Thymus (tissue), 11 donors: ENCODE measurements at regions not wholly inside any gene's neighbourhood (a gene's known extent, or its start where the extent isn't known, plus 50 kb on each side); places are given as distances from the start of the nearest gene placed in this dataset.

Experiments used
- DNase-seq, 9 donors: peaks; one replicate each; pipeline ENCODE4 v3.0.0-alpha.2; 2013; ENCODE audit warnings: low spot score in 9 of 9, low read depth in 6 of 9, missing footprints in 1 of 9
- H3K27ac ChIP-seq, 2 donors: one replicate each; pipeline ENCODE4 v1.5.1; 2013; ENCODE audit warnings: control low read depth in 1 of 2, low read depth in 1 of 2, low read length in 1 of 2, mild to moderate bottlenecking in 1 of 2, moderate library complexity in 1 of 2
- H3K27me3 ChIP-seq, 2 donors: one replicate each; pipeline ENCODE4 v1.5.1; 2013; ENCODE audit warnings: low read length in 1 of 2; ENCODE audit not compliant: control insufficient read depth in 2 of 2, insufficient read depth in 1 of 2
- H3K36me3 ChIP-seq, 2 donors: one replicate each; pipeline ENCODE4 v1.5.1; 2013; ENCODE audit warnings: low read length in 1 of 2, mild to moderate bottlenecking in 1 of 2, moderate library complexity in 1 of 2; ENCODE audit not compliant: control insufficient read depth in 2 of 2, insufficient read depth in 2 of 2
- H3K4me1 ChIP-seq, 2 donors: one replicate each; pipeline ENCODE4 v1.5.1; 2013; ENCODE audit warnings: low read length in 2 of 2; ENCODE audit not compliant: control insufficient read depth in 2 of 2, insufficient read depth in 2 of 2
- H3K4me3 ChIP-seq, 2 donors: one replicate each; pipeline ENCODE4 v1.5.1; 2013; ENCODE audit warnings: low read length in 2 of 2, control low read depth in 1 of 2, mild to moderate bottlenecking in 1 of 2
- H3K9me3 ChIP-seq, 2 donors: one replicate each; pipeline ENCODE4 v1.5.1; 2013; ENCODE audit warnings: low read length in 1 of 2, mild to moderate bottlenecking in 1 of 2; ENCODE audit not compliant: control insufficient read depth in 2 of 2, insufficient read depth in 1 of 2
- WGBS: extraction: QIAGEN DNeasy Blood & Tissue Kit; methylation state at CpG from one replicate; pipeline ENCODE4 v1.1.7; 2013; 5-methylcytosine and 5-hydroxymethylcytosine counted together
- donor health status: healthy.

- no peak overlapping the region for H3K27ac ChIP-seq
- peaks cover 4 to 5% of the 10 kb centered on the region in 2 donors for H3K9me3 ChIP-seq
- no peaks in the 10 kb centered on the region for H3K27me3 ChIP-seq
- no peaks in the 10 kb centered on the region for H3K4me1 ChIP-seq
- H3K4me3 ChIP-seq: no peak overlapping the region
- no peaks in the 10 kb centered on the region for H3K36me3 ChIP-seq
- no peak for DNase-seq
Observed at GRCh38 chr13:63696055-63696454, 2280.4 kb upstream of the PCDH20 start.

- Histone ChIP-seq H3K36me3 (no peaks in the 10 kb centered on the region), H3K9me3 (peaks cover 4 to 5% of the 10 kb centered on the region in 2 donors), H3K4me1 (no peaks in the 10 kb centered on the region), H3K27me3 (no peaks in the 10 kb centered on the region), H3K4me3 (no peak overlapping the region), H3K27ac (no peak overlapping the region)
- 88% methylated on average over 15 of the region's 15 CpGs for WGBS
- DNase-seq: no peak
Observed at GRCh38 chr13:63693696-63694095, 2278.0 kb upstream of the PCDH20 start.

- Histone ChIP-seq H3K36me3 (no peaks in the 10 kb centered on the region), H3K9me3 (peaks cover 4 to 7% of the 10 kb centered on the region in 2 donors), H3K4me1 (no peaks in the 10 kb centered on the region), H3K27ac (no peak overlapping the region), H3K27me3 (no peaks in the 10 kb centered on the region), H3K4me3 (no peak overlapping the region)
- DNase-seq: no peak
- WGBS: 93% methylated on average over 3 of the region's 3 CpGs
Observed at GRCh38 chr13:63691474-63691873, 2275.8 kb upstream of the PCDH20 start.

GRCh38 chr13:63690672-63691071 lies 2275.0 kb upstream of the PCDH20 start:
- Histone ChIP-seq H3K36me3 (no peaks in the 10 kb centered on the region), H3K9me3 (peaks cover 4 to 7% of the 10 kb centered on the region in 2 donors), H3K27ac (no peak overlapping the region), H3K27me3 (no peaks in the 10 kb centered on the region), H3K4me1 (no peaks in the 10 kb centered on the region), H3K4me3 (no peak overlapping the region)
- 74% methylated on average over 5 of the region's 5 CpGs for WGBS
- no peak for DNase-seq

- H3K4me3 ChIP-seq: no peak overlapping the region
- H3K4me1 ChIP-seq: no peaks in the 10 kb centered on the region
- peaks cover 0 to 2% of the 10 kb centered on the region in 2 donors for H3K9me3 ChIP-seq
- H3K27me3 ChIP-seq: no peaks in the 10 kb centered on the region
- no peak overlapping the region for H3K27ac ChIP-seq
- H3K36me3 ChIP-seq: no peaks in the 10 kb centered on the region
- no peak for DNase-seq
Observed at GRCh38 chr13:63684822-63685221, 2269.2 kb upstream of the PCDH20 start.

GRCh38 chr13:63680704-63681103 lies 2265.1 kb upstream of the PCDH20 start:
- Histone ChIP-seq H3K9me3 (no peaks in the 10 kb centered on the region), H3K36me3 (no peaks in the 10 kb centered on the region), H3K4me1 (no peaks in the 10 kb centered on the region), H3K4me3 (no peak overlapping the region), H3K27ac (no peak overlapping the region), H3K27me3 (no peaks in the 10 kb centered on the region)
- WGBS: 59% methylated on average over 1 of the region's 1 CpG
- no peak for DNase-seq

- Histone ChIP-seq H3K4me1 (no peaks in the 10 kb centered on the region), H3K4me3 (no peak overlapping the region), H3K9me3 (no peaks in the 10 kb centered on the region), H3K27me3 (no peaks in the 10 kb centered on the region), H3K36me3 (no peaks in the 10 kb centered on the region), H3K27ac (no peak overlapping the region)
- DNase-seq: no peak
Observed at GRCh38 chr13:63671296-63671695, 2255.6 kb upstream of the PCDH20 start.

GRCh38 chr13:63651394-63651793 lies 2235.7 kb upstream of the PCDH20 start:
- no peaks in the 10 kb centered on the region for H3K36me3 ChIP-seq
- H3K4me1 ChIP-seq: no peaks in the 10 kb centered on the region
- H3K4me3 ChIP-seq: no peak overlapping the region
- no peaks in the 10 kb centered on the region for H3K27me3 ChIP-seq
- H3K27ac ChIP-seq: no peak overlapping the region
- H3K9me3 ChIP-seq: no peaks in the 10 kb centered on the region
- no peak for DNase-seq
- 98% methylated on average over 1 of the region's 1 CpG for WGBS

- Histone ChIP-seq H3K9me3 (no peaks in the 10 kb centered on the region), H3K36me3 (no peaks in the 10 kb centered on the region), H3K4me3 (no peak overlapping the region), H3K27me3 (no peaks in the 10 kb centered on the region), H3K4me1 (no peaks in the 10 kb centered on the region), H3K27ac (no peak overlapping the region)
- DNase-seq: no peak
- WGBS: 93% methylated on average over 1 of the region's 1 CpG
Observed at GRCh38 chr13:63643543-63643942, 2227.9 kb upstream of the PCDH20 start.

GRCh38 chr13:63636316-63636993 lies 2220.8 kb upstream of the PCDH20 start:
- Histone ChIP-seq H3K9me3 (no peaks in the 10 kb centered on the region), H3K27ac (no peak overlapping the region), H3K27me3 (no peaks in the 10 kb centered on the region), H3K4me3 (no peak overlapping the region), H3K36me3 (no peaks in the 10 kb centered on the region), H3K4me1 (no peaks in the 10 kb centered on the region)
- 67% methylated on average over 6 of the region's 6 CpGs for WGBS
- DNase-seq: no peak
